ENCODE measurements at regions not wholly inside any gene's neighbourhood (a gene's known extent, or its start where the extent isn't known, plus 50 kb on each side); places are given as distances from the start of the nearest gene placed in this dataset.

- FAIRE-seq (peak; percentile 78), DNase-seq (ENCODE audit: low read depth) (peak; percentile 74)
- no peaks in the 10 kb centered on the region for H3K36me3 Mint-ChIP-seq (ENCODE audit: low read depth, unreplicated experiment)
- no peak overlapping the region for H3K9ac ChIP-seq (ENCODE audit: low read length)
- H3K4me2 ChIP-seq (ENCODE audit: low read length) = peak overlapping the region; percentile 30
- H3K9me3 ChIP-seq (ENCODE audit: insufficient read depth, low read depth, low read length) = no peaks in the 10 kb centered on the region
- no peaks in the 10 kb centered on the region for H3K27me3 Mint-ChIP-seq (ENCODE audit: low read depth, unreplicated experiment)
- no peak overlapping the region for H3K4me3 Mint-ChIP-seq (ENCODE audit: unreplicated experiment)
- no peaks in the 10 kb centered on the region for H3K36me3 ChIP-seq (ENCODE audit: insufficient read depth, low read length)
- H3K4me3 ChIP-seq (ENCODE audit: insufficient read depth, low read depth, low read length) = no peak overlapping the region
- no peak overlapping the region for H2AFZ ChIP-seq (ENCODE audit: low read depth, low read length)
- no peak for TF ChIP-seq CTCF (IDR thresholded peaks at IDR 0.05; ENCODE audit: insufficient read depth, low read depth, low read length)
- TF ChIP-seq EZH2 (IDR thresholded peaks at IDR 0.05; ENCODE audit: insufficient read depth, low read length) = no peak
- no peaks in the 10 kb centered on the region for H4K20me1 ChIP-seq (ENCODE audit: insufficient read depth, low read length)
- peaks cover 20% of the 10 kb centered on the region for H3K4me1 ChIP-seq (ENCODE audit: insufficient read depth, low read length)
- no peaks in the 10 kb centered on the region for H3K79me2 ChIP-seq (ENCODE audit: insufficient read depth, low read length)
- peaks cover 39% of the 10 kb centered on the region for H3K4me1 Mint-ChIP-seq (ENCODE audit: low read depth, unreplicated experiment)
- no peaks in the 10 kb centered on the region for H3K27me3 ChIP-seq (ENCODE audit: insufficient read depth, low read length)
- no peaks in the 10 kb centered on the region for H3K9me3 Mint-ChIP-seq (ENCODE audit: unreplicated experiment)
- H3K27ac ChIP-seq (ENCODE audit: low read depth, low read length) = no peak overlapping the region
- H3K27ac Mint-ChIP-seq (ENCODE audit: unreplicated experiment) = peak overlapping the region; percentile 38
Measured at GRCh38 chr15:38864827-38865581, 300.4 kb upstream of the RASGRP1 start.

- Mint-ChIP-seq H3K4me3 (ENCODE audit: unreplicated experiment) (no peak overlapping the region), H3K27ac (ENCODE audit: unreplicated experiment) (peak overlapping the region; percentile 97), H3K9me3 (ENCODE audit: unreplicated experiment) (peaks cover 3% of the 10 kb centered on the region), H3K4me1 (ENCODE audit: low read depth, unreplicated experiment) (peaks cover 34% of the 10 kb centered on the region), H3K36me3 (ENCODE audit: low read depth, unreplicated experiment) (no peaks in the 10 kb centered on the region), H3K27me3 (ENCODE audit: low read depth, unreplicated experiment) (no peaks in the 10 kb centered on the region)
- no peaks in the 10 kb centered on the region for H3K27me3 ChIP-seq (ENCODE audit: insufficient read depth, low read length)
- H3K4me3 ChIP-seq (ENCODE audit: insufficient read depth, low read depth, low read length) = no peak overlapping the region
- DNase-seq (ENCODE audit: low read depth) = no peak
- H4K20me1 ChIP-seq (ENCODE audit: insufficient read depth, low read length) = no peaks in the 10 kb centered on the region
- H3K79me2 ChIP-seq (ENCODE audit: insufficient read depth, low read length) = no peaks in the 10 kb centered on the region
- no peaks in the 10 kb centered on the region for H3K36me3 ChIP-seq (ENCODE audit: insufficient read depth, low read length)
- H3K9me3 ChIP-seq (ENCODE audit: insufficient read depth, low read depth, low read length) = no peaks in the 10 kb centered on the region
- peak overlapping the region; percentile 14 for H3K27ac ChIP-seq (ENCODE audit: low read depth, low read length)
- TF ChIP-seq CTCF (IDR thresholded peaks at IDR 0.05; ENCODE audit: insufficient read depth, low read depth, low read length) = no peak
- no peak for TF ChIP-seq EZH2 (IDR thresholded peaks at IDR 0.05; ENCODE audit: insufficient read depth, low read length)
- no peak overlapping the region for H3K4me2 ChIP-seq (ENCODE audit: low read length)
- H3K9ac ChIP-seq (ENCODE audit: low read length) = no peak overlapping the region
- peaks cover 20% of the 10 kb centered on the region for H3K4me1 ChIP-seq (ENCODE audit: insufficient read depth, low read length)
- no peak overlapping the region for H2AFZ ChIP-seq (ENCODE audit: low read depth, low read length)
- FAIRE-seq = peak; percentile 49
Measured at GRCh38 chr15:38867556-38867955, 302.9 kb upstream of the RASGRP1 start.
